ENCODE measurements at regions not wholly inside any gene's neighbourhood (a gene's known extent, or its start where the extent isn't known, plus 50 kb on each side); places are given as distances from the start of the nearest gene placed in this dataset.

DNA sequence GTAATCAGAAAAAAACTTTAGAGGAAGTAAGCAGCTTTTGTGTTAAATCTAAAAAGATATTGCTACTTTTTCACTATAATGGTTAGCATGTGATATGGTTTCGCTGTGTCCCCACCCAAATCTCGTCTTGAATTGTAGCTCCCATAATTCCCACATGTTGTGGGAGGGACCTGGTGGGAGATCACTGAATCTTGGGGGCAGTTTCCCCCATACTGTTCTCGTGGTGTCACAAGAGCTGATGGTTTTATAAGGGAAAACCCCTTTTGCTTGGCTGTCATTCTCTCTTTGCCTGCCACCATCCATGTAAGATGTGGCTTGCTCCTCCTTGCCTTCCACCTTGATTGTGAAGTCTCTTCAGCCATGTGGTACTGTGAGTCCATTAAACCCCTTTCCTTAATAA, 117.1 kb downstream of the KCNJ2 start:
- Histone ChIP-seq H3K79me2 (replicated peaks; ENCODE audit: insufficient read depth) (no peaks in the 10 kb centered on the region), H3K4me2 (no peak overlapping the region), H4K20me1 (replicated peaks; ENCODE audit: insufficient read depth) (no peaks in the 10 kb centered on the region), H3F3A (replicated peaks; ENCODE audit: low read depth) (no peaks in the 10 kb centered on the region), H2AFZ (no peak overlapping the region), H3K27ac (ENCODE audit: low read depth) (no peak overlapping the region), H3K4me1 (ENCODE audit: insufficient read depth) (no peaks in the 10 kb centered on the region), H3K27me3 (ENCODE audit: insufficient read depth) (no peaks in the 10 kb centered on the region), H3K36me3 (ENCODE audit: insufficient read depth) (no peaks in the 10 kb centered on the region), H3K9me2 (ENCODE audit: insufficient read depth) (0 out of 2 replicates have a peak, but pooled peaks cover 6% of the 10 kb centered on the region), H3K4me3 (no peak overlapping the region)
- H3K9me3 Mint-ChIP-seq = peaks cover 15% of the 10 kb centered on the region; the same call in 2 of the 3 replicates
- H3K4me1 Mint-ChIP-seq = peaks cover 2% of the 10 kb centered on the region; the same call in 1 of the 3 replicates
- no peaks in the 10 kb centered on the region for H3K27me3 Mint-ChIP-seq (ENCODE audit: insufficient read depth, low read depth, poor library complexity)
- no peak overlapping the region for H3K4me3 Mint-ChIP-seq
- H3K27ac Mint-ChIP-seq = no peak overlapping the region
- ATAC-seq = no peak
- no peak for DNase-seq (ENCODE audit: low spot score)
- peaks cover 15% of the 10 kb centered on the region; the same call in 2 of the 3 replicates for H3K36me3 Mint-ChIP-seq (ENCODE audit: low read depth)
- TF ChIP-seq, protein P1, sequence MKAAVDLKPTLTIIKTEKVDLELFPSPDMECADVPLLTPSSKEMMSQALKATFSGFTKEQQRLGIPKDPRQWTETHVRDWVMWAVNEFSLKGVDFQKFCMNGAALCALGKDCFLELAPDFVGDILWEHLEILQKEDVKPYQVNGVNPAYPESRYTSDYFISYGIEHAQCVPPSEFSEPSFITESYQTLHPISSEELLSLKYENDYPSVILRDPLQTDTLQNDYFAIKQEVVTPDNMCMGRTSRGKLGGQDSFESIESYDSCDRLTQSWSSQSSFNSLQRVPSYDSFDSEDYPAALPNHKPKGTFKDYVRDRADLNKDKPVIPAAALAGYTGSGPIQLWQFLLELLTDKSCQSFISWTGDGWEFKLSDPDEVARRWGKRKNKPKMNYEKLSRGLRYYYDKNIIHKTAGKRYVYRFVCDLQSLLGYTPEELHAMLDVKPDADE (IDR thresholded peaks at IDR 0.05) = no peak
- TF ChIP-seq, protein P2, sequence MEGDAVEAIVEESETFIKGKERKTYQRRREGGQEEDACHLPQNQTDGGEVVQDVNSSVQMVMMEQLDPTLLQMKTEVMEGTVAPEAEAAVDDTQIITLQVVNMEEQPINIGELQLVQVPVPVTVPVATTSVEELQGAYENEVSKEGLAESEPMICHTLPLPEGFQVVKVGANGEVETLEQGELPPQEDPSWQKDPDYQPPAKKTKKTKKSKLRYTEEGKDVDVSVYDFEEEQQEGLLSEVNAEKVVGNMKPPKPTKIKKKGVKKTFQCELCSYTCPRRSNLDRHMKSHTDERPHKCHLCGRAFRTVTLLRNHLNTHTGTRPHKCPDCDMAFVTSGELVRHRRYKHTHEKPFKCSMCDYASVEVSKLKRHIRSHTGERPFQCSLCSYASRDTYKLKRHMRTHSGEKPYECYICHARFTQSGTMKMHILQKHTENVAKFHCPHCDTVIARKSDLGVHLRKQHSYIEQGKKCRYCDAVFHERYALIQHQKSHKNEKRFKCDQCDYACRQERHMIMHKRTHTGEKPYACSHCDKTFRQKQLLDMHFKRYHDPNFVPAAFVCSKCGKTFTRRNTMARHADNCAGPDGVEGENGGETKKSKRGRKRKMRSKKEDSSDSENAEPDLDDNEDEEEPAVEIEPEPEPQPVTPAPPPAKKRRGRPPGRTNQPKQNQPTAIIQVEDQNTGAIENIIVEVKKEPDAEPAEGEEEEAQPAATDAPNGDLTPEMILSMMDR (conservative IDR thresholded peaks at IDR 0.05; ENCODE audit: low read depth in 2 of 2) = no peak
- TF ChIP-seq, protein P3, sequence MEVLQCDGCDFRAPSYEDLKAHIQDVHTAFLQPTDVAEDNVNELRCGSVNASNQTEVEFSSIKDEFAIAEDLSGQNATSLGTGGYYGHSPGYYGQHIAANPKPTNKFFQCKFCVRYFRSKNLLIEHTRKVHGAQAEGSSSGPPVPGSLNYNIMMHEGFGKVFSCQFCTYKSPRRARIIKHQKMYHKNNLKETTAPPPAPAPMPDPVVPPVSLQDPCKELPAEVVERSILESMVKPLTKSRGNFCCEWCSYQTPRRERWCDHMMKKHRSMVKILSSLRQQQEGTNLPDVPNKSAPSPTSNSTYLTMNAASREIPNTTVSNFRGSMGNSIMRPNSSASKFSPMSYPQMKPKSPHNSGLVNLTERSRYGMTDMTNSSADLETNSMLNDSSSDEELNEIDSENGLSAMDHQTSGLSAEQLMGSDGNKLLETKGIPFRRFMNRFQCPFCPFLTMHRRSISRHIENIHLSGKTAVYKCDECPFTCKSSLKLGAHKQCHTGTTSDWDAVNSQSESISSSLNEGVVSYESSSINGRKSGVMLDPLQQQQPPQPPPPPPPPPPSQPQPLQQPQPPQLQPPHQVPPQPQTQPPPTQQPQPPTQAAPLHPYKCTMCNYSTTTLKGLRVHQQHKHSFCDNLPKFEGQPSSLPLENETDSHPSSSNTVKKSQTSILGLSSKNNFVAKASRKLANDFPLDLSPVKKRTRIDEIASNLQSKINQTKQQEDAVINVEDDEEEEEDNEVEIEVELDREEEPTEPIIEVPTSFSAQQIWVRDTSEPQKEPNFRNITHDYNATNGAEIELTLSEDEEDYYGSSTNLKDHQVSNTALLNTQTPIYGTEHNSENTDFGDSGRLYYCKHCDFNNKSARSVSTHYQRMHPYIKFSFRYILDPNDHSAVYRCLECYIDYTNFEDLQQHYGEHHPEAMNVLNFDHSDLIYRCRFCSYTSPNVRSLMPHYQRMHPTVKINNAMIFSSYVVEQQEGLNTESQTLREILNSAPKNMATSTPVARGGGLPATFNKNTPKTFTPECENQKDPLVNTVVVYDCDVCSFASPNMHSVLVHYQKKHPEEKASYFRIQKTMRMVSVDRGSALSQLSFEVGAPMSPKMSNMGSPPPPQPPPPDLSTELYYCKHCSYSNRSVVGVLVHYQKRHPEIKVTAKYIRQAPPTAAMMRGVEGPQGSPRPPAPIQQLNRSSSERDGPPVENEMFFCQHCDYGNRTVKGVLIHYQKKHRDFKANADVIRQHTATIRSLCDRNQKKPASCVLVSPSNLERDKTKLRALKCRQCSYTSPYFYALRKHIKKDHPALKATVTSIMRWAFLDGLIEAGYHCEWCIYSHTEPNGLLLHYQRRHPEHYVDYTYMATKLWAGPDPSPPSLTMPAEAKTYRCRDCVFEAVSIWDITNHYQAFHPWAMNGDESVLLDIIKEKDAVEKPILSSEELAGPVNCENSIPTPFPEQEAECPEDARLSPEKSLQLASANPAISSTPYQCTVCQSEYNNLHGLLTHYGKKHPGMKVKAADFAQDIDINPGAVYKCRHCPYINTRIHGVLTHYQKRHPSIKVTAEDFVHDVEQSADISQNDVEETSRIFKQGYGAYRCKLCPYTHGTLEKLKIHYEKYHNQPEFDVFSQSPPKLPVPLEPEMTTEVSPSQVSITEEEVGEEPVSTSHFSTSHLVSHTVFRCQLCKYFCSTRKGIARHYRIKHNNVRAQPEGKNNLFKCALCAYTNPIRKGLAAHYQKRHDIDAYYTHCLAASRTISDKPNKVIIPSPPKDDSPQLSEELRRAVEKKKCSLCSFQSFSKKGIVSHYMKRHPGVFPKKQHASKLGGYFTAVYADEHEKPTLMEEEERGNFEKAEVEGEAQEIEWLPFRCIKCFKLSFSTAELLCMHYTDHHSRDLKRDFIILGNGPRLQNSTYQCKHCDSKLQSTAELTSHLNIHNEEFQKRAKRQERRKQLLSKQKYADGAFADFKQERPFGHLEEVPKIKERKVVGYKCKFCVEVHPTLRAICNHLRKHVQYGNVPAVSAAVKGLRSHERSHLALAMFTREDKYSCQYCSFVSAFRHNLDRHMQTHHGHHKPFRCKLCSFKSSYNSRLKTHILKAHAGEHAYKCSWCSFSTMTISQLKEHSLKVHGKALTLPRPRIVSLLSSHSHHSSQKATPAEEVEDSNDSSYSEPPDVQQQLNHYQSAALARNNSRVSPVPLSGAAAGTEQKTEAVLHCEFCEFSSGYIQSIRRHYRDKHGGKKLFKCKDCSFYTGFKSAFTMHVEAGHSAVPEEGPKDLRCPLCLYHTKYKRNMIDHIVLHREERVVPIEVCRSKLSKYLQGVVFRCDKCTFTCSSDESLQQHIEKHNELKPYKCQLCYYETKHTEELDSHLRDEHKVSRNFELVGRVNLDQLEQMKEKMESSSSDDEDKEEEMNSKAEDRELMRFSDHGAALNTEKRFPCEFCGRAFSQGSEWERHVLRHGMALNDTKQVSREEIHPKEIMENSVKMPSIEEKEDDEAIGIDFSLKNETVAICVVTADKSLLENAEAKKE (CRISPR knock-in tag; IDR thresholded peaks at IDR 0.05) = no peak
- TF ChIP-seq CREB1 (CRISPR knock-in tag; IDR thresholded peaks at IDR 0.05; ENCODE audit: low read depth) = no peak
- no peak for TF ChIP-seq NANOG (IDR thresholded peaks at IDR 0.05; ENCODE audit: borderline replicate concordance)

Data from GM23338 (cell line).